Calu3 (cell line): ENCODE measurements at regions not wholly inside any gene's neighbourhood (a gene's known extent, or its start where the extent isn't known, plus 50 kb on each side); places are given as distances from the start of the nearest gene placed in this dataset.

Experiments used
- BruUV-seq: library from RNA; stranded (reverse); fragments of 400-500 nt; replicated peaks from 2 replicates; lab custom pipeline; 2021; lab: Mats Ljungman, UMichigan
- CTCF ChIA-PET: fragments of 300-600 bp; sonication (Branson Sonifier 250); formaldehyde crosslinking; loops from one replicate; lab custom pipeline; 2022; ENCODE audit warnings: antibody characterized with exemption; lab: Charles Lee
- DNase-seq: peaks from one replicate; pipeline ENCODE4 v3.0.0; 2022
- H3K27ac Mint-ChIP-seq: one replicate; pipeline ENCODE4 v1.8.0; 2022; ENCODE audit warnings: mixed read lengths; ENCODE audit not compliant: unreplicated experiment
- H3K27me3 Mint-ChIP-seq: one replicate; pipeline ENCODE4 v1.8.0; 2022; ENCODE audit warnings: mixed read lengths; ENCODE audit not compliant: unreplicated experiment
- H3K36me3 Mint-ChIP-seq: one replicate; pipeline ENCODE4 v1.8.0; 2022; ENCODE audit warnings: mild to moderate bottlenecking, moderate library complexity, mixed read lengths; ENCODE audit not compliant: insufficient read depth, unreplicated experiment
- H3K4me1 Mint-ChIP-seq: one replicate; pipeline ENCODE4 v1.8.0; 2022; ENCODE audit warnings: mild to moderate bottlenecking, low read depth, mixed read lengths; ENCODE audit not compliant: unreplicated experiment
- H3K4me3 Mint-ChIP-seq: one replicate; pipeline ENCODE4 v1.8.0; 2022; ENCODE audit warnings: mild to moderate bottlenecking, low read depth, moderate library complexity, mixed read lengths; ENCODE audit not compliant: unreplicated experiment
- H3K9me3 Mint-ChIP-seq: one replicate; pipeline ENCODE4 v1.8.0; 2022; ENCODE audit warnings: low read depth, mixed read lengths; ENCODE audit not compliant: unreplicated experiment
- CTCF ChIP-seq: fragments of 200-600 bp; IDR thresholded peaks from one replicate; pipeline ENCODE4 v1.8.0; 2022; ENCODE audit warnings: antibody characterized with exemption; ENCODE audit not compliant: unreplicated experiment
- intact Hi-C: fragments of 100-400 bp; cut with micrococcal nuclease; formaldehyde crosslinking; loops from one replicate; pipeline ENCODE4 v1.10.0; 2022; ENCODE audit not compliant: unreplicated experiment

GRCh38 chr2:217010173-217010572 is 150.3 kb upstream of the TNP1 start:
- CTCF ChIA-PET: no interaction called here
- no peak for DNase-seq
- intact Hi-C loops: no loop called here
- TF ChIP-seq CTCF: no peak
- Mint-ChIP-seq H3K4me1 (no peaks in the 10 kb centered on the region), H3K36me3 (no peaks in the 10 kb centered on the region), H3K4me3 (no peak overlapping the region), H3K27me3 (peaks cover 14% of the 10 kb centered on the region), H3K9me3 (no peaks in the 10 kb centered on the region), H3K27ac (no peak overlapping the region)
- no TSS peak for BruUV-seq

GRCh38 chr2:217008794-217009193 is 148.9 kb upstream of the TNP1 start:
- Mint-ChIP-seq H3K27me3 (peaks cover 14% of the 10 kb centered on the region), H3K36me3 (no peaks in the 10 kb centered on the region), H3K9me3 (no peaks in the 10 kb centered on the region), H3K4me3 (no peak overlapping the region), H3K4me1 (no peaks in the 10 kb centered on the region), H3K27ac (no peak overlapping the region)
- no TSS peak for BruUV-seq
- CTCF ChIA-PET: no interaction called here
- intact Hi-C loops: no loop called here
- DNase-seq: no peak
- no peak for TF ChIP-seq CTCF

- CTCF ChIA-PET: no interaction called here
- Mint-ChIP-seq H3K9me3 (no peaks in the 10 kb centered on the region), H3K27ac (no peak overlapping the region), H3K36me3 (no peaks in the 10 kb centered on the region), H3K4me3 (no peak overlapping the region), H3K4me1 (no peaks in the 10 kb centered on the region), H3K27me3 (no peaks in the 10 kb centered on the region)
- intact Hi-C loops: no loop called here
- BruUV-seq: no TSS peak
- no peak for DNase-seq
- TF ChIP-seq CTCF: no peak
These were observed 146.4 kb upstream of the TNP1 start for GRCh38 chr2:217006217-217006616.

GRCh38 chr2:217004656-217005055 is 144.8 kb upstream of the TNP1 start:
- Mint-ChIP-seq H3K4me1 (no peaks in the 10 kb centered on the region), H3K9me3 (no peaks in the 10 kb centered on the region), H3K27ac (no peak overlapping the region), H3K36me3 (no peaks in the 10 kb centered on the region), H3K27me3 (no peaks in the 10 kb centered on the region), H3K4me3 (no peak overlapping the region)
- BruUV-seq: no TSS peak
- CTCF ChIA-PET: no interaction called here
- intact Hi-C loops: no loop called here
- no peak for TF ChIP-seq CTCF
- no peak for DNase-seq
